Endothelial cell (in vitro differentiated cells): ENCODE measurements at regions not wholly inside any gene's neighbourhood (a gene's known extent, or its start where the extent isn't known, plus 50 kb on each side); places are given as distances from the start of the nearest gene placed in this dataset.

Source experiments
- DNase-seq: peaks from one replicate; pipeline ENCODE4 v3.0.0; 2021; ENCODE audit warnings: low spot score
- H3K27ac Mint-ChIP-seq: one replicate; pipeline ENCODE4 v1.8.0; 2021; ENCODE audit warnings: mixed read lengths, inconsistent platforms; ENCODE audit not compliant: unreplicated experiment
- H3K27me3 Mint-ChIP-seq: one replicate; pipeline ENCODE4 v1.8.0; 2021; ENCODE audit warnings: mild to moderate bottlenecking, moderate library complexity, mixed read lengths, inconsistent platforms; ENCODE audit not compliant: unreplicated experiment
- H3K36me3 Mint-ChIP-seq: one replicate; pipeline ENCODE4 v1.8.0; 2021; ENCODE audit warnings: mild to moderate bottlenecking, low read depth, mixed read lengths, inconsistent platforms; ENCODE audit not compliant: unreplicated experiment
- H3K4me1 Mint-ChIP-seq: one replicate; pipeline ENCODE4 v1.8.0; 2021; ENCODE audit warnings: mild to moderate bottlenecking, mixed read lengths, inconsistent platforms; ENCODE audit not compliant: unreplicated experiment
- H3K4me3 Mint-ChIP-seq: one replicate; pipeline ENCODE4 v1.8.0; 2021; ENCODE audit warnings: mild to moderate bottlenecking, mixed read lengths, inconsistent platforms; ENCODE audit not compliant: unreplicated experiment
- H3K9me3 Mint-ChIP-seq: one replicate; pipeline ENCODE4 v1.8.0; 2021; ENCODE audit warnings: mixed read lengths, inconsistent platforms; ENCODE audit not compliant: unreplicated experiment
- TF ChIP-seq, protein P1 (sequence below): fragments of 200-600 bp; sonication (generic); IDR thresholded peaks from one replicate; pipeline ENCODE4 v1.5.0; 2021; ENCODE audit warnings: antibody characterized with exemption; ENCODE audit not compliant: unreplicated experiment

DNA sequence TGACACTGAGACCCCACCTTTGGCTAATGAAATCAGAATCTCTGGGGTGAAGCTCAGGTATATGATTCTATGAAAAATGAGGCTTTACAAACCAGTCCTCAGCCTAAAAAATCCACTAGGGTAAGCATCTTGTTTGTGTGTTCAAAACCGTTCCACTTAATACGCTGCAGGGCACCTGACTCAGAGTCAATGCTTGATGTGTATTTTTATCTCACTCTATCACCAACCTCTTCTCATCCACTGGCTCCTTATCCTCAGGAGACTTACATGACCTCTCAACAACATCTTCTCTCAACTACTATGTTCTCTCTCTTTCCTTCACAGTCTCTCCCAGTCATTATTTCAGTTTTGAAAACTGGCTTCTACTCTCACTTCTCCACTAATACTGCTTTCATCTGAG is 153.3 kb upstream of the KCNN2 start:
- DNase-seq = no peak
- no peaks in the 10 kb centered on the region for H3K27me3 Mint-ChIP-seq
- TF ChIP-seq, protein P1, sequence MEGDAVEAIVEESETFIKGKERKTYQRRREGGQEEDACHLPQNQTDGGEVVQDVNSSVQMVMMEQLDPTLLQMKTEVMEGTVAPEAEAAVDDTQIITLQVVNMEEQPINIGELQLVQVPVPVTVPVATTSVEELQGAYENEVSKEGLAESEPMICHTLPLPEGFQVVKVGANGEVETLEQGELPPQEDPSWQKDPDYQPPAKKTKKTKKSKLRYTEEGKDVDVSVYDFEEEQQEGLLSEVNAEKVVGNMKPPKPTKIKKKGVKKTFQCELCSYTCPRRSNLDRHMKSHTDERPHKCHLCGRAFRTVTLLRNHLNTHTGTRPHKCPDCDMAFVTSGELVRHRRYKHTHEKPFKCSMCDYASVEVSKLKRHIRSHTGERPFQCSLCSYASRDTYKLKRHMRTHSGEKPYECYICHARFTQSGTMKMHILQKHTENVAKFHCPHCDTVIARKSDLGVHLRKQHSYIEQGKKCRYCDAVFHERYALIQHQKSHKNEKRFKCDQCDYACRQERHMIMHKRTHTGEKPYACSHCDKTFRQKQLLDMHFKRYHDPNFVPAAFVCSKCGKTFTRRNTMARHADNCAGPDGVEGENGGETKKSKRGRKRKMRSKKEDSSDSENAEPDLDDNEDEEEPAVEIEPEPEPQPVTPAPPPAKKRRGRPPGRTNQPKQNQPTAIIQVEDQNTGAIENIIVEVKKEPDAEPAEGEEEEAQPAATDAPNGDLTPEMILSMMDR = no peak
- H3K36me3 Mint-ChIP-seq = no peaks in the 10 kb centered on the region
- no peak overlapping the region for H3K4me3 Mint-ChIP-seq
- H3K4me1 Mint-ChIP-seq = no peaks in the 10 kb centered on the region
- no peak overlapping the region for H3K27ac Mint-ChIP-seq
- no peaks in the 10 kb centered on the region for H3K9me3 Mint-ChIP-seq

DNA sequence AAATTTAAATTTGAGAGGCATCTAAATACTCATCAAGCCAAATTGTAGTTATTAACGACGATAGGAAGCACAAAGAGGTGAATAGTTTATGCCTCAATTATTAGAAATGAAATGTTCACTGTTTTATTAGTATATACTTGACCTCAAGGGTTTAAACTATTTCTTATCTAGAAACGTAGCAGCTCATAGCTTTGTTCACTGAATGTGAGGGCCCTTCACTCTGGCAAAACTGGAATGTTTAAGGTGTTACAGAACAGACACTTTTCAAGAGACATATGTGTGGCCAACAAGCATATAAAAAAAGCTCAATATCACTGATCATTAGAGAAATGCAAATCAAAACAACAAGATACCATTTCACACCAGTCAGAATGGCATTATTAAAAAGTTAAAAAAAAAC is 151.2 kb upstream of the KCNN2 start:
- Mint-ChIP-seq H3K4me3 (no peak overlapping the region), H3K9me3 (no peaks in the 10 kb centered on the region), H3K27me3 (no peaks in the 10 kb centered on the region), H3K36me3 (no peaks in the 10 kb centered on the region), H3K27ac (no peak overlapping the region), H3K4me1 (no peaks in the 10 kb centered on the region)
- TF ChIP-seq, protein P1 = no peak
- no peak for DNase-seq

DNA sequence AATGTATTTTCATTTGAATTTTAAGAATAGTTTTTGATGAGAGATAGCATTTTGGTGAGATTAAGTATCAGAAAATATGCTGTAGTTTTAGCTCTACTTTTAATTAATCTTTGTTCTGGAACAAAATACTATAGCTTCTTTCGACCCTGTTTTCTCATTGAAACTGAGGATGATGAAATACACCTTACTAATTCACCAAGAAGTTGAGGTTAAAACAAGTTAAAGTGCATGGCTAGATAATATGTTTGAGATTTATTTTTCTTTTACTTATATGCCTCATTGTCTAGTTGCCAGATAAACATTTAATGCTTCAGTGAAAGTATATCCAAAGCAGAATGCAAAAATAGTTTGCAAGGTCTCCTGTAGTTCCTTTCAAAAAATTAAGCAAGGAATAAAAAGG is 140.1 kb upstream of the KCNN2 start:
- peaks cover 5% of the 10 kb centered on the region for H3K4me1 Mint-ChIP-seq
- peaks cover 4% of the 10 kb centered on the region for H3K36me3 Mint-ChIP-seq
- no peaks in the 10 kb centered on the region for H3K9me3 Mint-ChIP-seq
- H3K27ac Mint-ChIP-seq = no peak overlapping the region
- H3K27me3 Mint-ChIP-seq = no peaks in the 10 kb centered on the region
- H3K4me3 Mint-ChIP-seq = no peak overlapping the region
- TF ChIP-seq, protein P1 = no peak
- DNase-seq = no peak

DNA sequence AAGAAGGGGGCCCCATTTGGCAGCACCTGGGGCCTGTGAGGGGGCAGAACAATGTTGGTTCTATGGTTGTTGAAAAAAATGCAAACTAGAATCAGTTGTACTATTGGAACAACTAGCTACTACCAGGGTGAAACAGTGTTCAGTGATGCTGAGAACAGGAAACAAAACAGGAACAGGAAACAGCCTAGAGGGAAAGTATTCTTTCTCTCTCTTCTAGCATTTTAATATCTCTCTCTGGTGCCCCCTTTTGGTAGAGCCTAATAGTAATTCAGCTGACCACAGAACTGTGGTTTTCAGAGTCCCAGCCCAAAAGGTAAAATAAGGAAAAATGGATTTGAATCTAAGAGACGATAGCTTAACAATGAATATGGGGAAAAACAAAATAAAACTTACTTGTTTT is 138.0 kb upstream of the KCNN2 start:
- H3K4me1 Mint-ChIP-seq = peaks cover 5% of the 10 kb centered on the region
- H3K27ac Mint-ChIP-seq = no peak overlapping the region
- no peaks in the 10 kb centered on the region for H3K27me3 Mint-ChIP-seq
- TF ChIP-seq, protein P1 = peak; percentile 67
- H3K9me3 Mint-ChIP-seq = no peaks in the 10 kb centered on the region
- no peaks in the 10 kb centered on the region for H3K36me3 Mint-ChIP-seq
- H3K4me3 Mint-ChIP-seq = no peak overlapping the region
- peak; percentile 35 for DNase-seq

DNA sequence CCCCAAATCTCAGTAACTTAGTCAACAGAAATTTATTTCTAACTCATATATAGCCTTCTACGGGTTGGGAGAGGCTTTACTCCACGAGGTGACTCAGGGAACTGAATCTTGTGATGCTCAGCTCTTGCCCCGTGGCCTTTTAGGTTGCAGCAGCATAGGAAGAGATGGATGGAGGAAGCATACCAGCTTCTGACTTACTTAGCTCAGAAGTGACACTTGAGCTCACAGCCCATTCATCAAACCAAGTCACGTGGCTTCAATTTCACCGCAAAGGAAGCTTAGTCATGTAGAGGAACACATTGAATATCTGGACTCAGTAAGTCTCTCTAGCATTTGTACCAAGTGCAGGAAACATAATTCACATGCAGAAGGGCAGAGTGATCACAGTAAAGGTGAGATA is 124.1 kb upstream of the KCNN2 start:
- Mint-ChIP-seq H3K4me3 (no peak overlapping the region), H3K36me3 (no peaks in the 10 kb centered on the region), H3K9me3 (peaks cover 4% of the 10 kb centered on the region), H3K4me1 (no peaks in the 10 kb centered on the region), H3K27me3 (no peaks in the 10 kb centered on the region), H3K27ac (no peak overlapping the region)
- no peak for DNase-seq
- TF ChIP-seq, protein P1 = no peak
